A549 (cell line): ENCODE measurements at regions not wholly inside any gene's neighbourhood (a gene's known extent, or its start where the extent isn't known, plus 50 kb on each side); places are given as distances from the start of the nearest gene placed in this dataset.

Source experiments
- CHD4 ChIP-seq: fragments of 200-600 bp; sonication (generic); IDR thresholded peaks from 2 replicates; pipeline ENCODE4 v1.6.1; 2016; ENCODE audit warnings: antibody characterized with exemption, mild to moderate bottlenecking, borderline replicate concordance
- FOSL2 ChIP-seq, 2 experiments: fragments of 450-650 bp in 1 of 2; fragments of >200 bp in 1 of 2; sonication (Bioruptor Twin) in 1 of 2; formaldehyde crosslinking; IDR thresholded peaks; 2 replicates each; pipeline versions ENCODE4 v1.5.0 to v1.6.1; 2016 to 2020; ENCODE audit warnings: mild to moderate bottlenecking in 1 of 2, moderate library complexity in 1 of 2
- HOXA7 ChIP-seq: fragments of 250-450 bp; sonication (Bioruptor Pico); IDR thresholded peaks from 2 replicates; pipeline ENCODE4 v1.5.0; 2020; ENCODE audit warnings: mild to moderate bottlenecking, moderate library complexity
- MYC ChIP-seq: IDR thresholded peaks from 2 replicates; pipeline ENCODE4 v1.6.1; 2012; ENCODE audit warnings: mild to moderate bottlenecking, inconsistent platforms, low read length, improper control_type of control experiment, borderline replicate concordance
- POLR2A ChIP-seq: IDR thresholded peaks from 2 replicates; pipeline ENCODE4 v1.6.1; 2012; ENCODE audit warnings: mild to moderate bottlenecking, low read length
- POLR2AphosphoS2 ChIP-seq: conservative IDR thresholded peaks from 2 replicates; pipeline ENCODE4 v1.6.1; 2012; ENCODE audit warnings: low read length, improper control_type of control experiment, inconsistent platforms
- SMC3 ChIP-seq: fragments of >200 bp; sonication (Bioruptor Twin); formaldehyde crosslinking; IDR thresholded peaks from 3 replicates; pipeline ENCODE4 v1.6.1; 2018; ENCODE audit warnings: inconsistent platforms
- TF ChIP-seq, protein P1 (sequence below): IDR thresholded peaks from 2 replicates; pipeline ENCODE4 v1.6.1; 2012
- TF ChIP-seq, protein P2 (sequence below): fragments of >200 bp; sonication (Bioruptor Twin); formaldehyde crosslinking; IDR thresholded peaks from 3 replicates; pipeline ENCODE4 v1.5.1; 2016
- TF ChIP-seq, protein P3 (sequence below): IDR thresholded peaks from 2 replicates; pipeline ENCODE4 v1.6.1; 2012; ENCODE audit warnings: low read depth, borderline replicate concordance

DNA sequence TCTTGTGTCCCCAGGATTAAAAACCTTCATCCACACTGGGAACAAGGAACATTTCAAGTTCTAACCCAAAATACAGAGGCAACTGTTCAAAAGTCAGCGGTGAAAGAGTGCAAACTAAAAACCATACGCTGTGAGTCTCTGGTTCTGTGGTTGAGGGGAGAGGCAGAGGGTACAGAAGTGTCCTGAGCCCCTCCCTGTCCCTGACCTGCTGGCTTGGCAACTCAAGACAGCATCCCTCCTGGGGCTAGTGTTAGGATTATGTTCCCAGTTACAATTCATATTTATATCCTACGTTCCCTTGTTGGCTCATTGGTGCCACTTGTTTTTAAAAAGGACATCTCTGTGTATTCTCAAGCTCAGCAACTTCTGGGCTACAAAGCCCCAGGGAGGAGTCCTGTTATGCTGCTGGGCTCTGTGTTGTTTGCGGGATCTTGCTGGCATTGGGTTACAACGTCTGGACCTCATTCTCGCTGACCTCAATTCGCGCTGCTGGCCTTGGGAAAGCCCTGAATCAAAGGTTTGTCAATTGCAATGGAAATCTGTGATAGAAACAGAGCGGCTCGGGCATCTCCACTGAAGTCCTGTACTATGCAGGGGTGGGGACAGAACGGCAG is 420.8 kb downstream of the FUT8 start:
- TF ChIP-seq POLR2A (0 out of 2 replicates have a peak, but pooled peaks have one; percentile 3), SMC3 (no peak), CHD4 (no peak), POLR2AphosphoS2 (no peak), MYC (no peak), FOSL2 (IDR thresholded peaks at IDR 0.05) (no peak), FOSL2 (CRISPR knock-in tag; IDR thresholded peaks at IDR 0.05) (no peak), HOXA7 (no peak)
- TF ChIP-seq, protein P1, sequence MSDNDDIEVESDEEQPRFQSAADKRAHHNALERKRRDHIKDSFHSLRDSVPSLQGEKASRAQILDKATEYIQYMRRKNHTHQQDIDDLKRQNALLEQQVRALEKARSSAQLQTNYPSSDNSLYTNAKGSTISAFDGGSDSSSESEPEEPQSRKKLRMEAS, result no peak
- TF ChIP-seq, protein P2, sequence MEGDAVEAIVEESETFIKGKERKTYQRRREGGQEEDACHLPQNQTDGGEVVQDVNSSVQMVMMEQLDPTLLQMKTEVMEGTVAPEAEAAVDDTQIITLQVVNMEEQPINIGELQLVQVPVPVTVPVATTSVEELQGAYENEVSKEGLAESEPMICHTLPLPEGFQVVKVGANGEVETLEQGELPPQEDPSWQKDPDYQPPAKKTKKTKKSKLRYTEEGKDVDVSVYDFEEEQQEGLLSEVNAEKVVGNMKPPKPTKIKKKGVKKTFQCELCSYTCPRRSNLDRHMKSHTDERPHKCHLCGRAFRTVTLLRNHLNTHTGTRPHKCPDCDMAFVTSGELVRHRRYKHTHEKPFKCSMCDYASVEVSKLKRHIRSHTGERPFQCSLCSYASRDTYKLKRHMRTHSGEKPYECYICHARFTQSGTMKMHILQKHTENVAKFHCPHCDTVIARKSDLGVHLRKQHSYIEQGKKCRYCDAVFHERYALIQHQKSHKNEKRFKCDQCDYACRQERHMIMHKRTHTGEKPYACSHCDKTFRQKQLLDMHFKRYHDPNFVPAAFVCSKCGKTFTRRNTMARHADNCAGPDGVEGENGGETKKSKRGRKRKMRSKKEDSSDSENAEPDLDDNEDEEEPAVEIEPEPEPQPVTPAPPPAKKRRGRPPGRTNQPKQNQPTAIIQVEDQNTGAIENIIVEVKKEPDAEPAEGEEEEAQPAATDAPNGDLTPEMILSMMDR, result no peak
- TF ChIP-seq, protein P3, sequence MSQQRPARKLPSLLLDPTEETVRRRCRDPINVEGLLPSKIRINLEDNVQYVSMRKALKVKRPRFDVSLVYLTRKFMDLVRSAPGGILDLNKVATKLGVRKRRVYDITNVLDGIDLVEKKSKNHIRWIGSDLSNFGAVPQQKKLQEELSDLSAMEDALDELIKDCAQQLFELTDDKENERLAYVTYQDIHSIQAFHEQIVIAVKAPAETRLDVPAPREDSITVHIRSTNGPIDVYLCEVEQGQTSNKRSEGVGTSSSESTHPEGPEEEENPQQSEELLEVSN, result no peak
